ENCODE measurements at regions not wholly inside any gene's neighbourhood (a gene's known extent, or its start where the extent isn't known, plus 50 kb on each side); places are given as distances from the start of the nearest gene placed in this dataset.

DNA sequence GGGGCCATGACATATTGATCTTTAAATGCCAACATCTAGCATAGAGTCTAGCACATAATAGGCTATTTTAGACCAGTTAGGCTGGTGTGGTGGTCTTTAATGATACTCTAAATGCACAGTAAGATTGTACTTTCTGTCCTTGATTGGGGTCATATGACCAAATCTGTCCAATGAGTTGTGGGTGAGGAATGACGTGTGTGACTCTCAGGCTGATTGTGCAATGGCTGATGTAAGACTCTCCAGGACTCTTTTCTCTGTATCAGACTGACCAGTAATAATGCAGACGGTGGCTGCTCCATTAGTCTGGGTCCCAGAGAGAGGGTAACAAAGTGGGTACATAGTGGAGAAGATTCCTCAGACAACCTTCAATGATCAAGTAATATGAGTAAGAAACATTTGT is 541.6 kb upstream of the CAMK1G start:
- no peak for TF ChIP-seq EZH2phosphoT487 (IDR thresholded peaks at IDR 0.05; ENCODE audit: borderline replicate concordance, low read depth, low read length)
- TF ChIP-seq, protein P1, sequence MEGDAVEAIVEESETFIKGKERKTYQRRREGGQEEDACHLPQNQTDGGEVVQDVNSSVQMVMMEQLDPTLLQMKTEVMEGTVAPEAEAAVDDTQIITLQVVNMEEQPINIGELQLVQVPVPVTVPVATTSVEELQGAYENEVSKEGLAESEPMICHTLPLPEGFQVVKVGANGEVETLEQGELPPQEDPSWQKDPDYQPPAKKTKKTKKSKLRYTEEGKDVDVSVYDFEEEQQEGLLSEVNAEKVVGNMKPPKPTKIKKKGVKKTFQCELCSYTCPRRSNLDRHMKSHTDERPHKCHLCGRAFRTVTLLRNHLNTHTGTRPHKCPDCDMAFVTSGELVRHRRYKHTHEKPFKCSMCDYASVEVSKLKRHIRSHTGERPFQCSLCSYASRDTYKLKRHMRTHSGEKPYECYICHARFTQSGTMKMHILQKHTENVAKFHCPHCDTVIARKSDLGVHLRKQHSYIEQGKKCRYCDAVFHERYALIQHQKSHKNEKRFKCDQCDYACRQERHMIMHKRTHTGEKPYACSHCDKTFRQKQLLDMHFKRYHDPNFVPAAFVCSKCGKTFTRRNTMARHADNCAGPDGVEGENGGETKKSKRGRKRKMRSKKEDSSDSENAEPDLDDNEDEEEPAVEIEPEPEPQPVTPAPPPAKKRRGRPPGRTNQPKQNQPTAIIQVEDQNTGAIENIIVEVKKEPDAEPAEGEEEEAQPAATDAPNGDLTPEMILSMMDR (conservative IDR thresholded peaks at IDR 0.05; ENCODE audit: low read length) = no peak
- Histone ChIP-seq H3K4me1 (ENCODE audit: insufficient read depth, low read length, poor library complexity, severe bottlenecking) (no peaks in the 10 kb centered on the region), H3K9me2 (ENCODE audit: insufficient read depth, low read length) (no peaks in the 10 kb centered on the region), H3K79me2 (ENCODE audit: insufficient read depth, low read depth, low read length) (no peaks in the 10 kb centered on the region), H3K9me3 (ENCODE audit: low read length) (no peaks in the 10 kb centered on the region), H3K27ac (ENCODE audit: low read depth, low read length, poor library complexity, severe bottlenecking) (no peak overlapping the region), H4K20me1 (ENCODE audit: insufficient read depth, low read length) (no peaks in the 10 kb centered on the region), H2AFZ (ENCODE audit: low read length) (no peak overlapping the region), H3K36me3 (ENCODE audit: insufficient read depth, low read length) (no peaks in the 10 kb centered on the region), H3K4me2 (ENCODE audit: low read length) (no peak overlapping the region), H3K4me3 (ENCODE audit: low read depth, low read length, poor library complexity, severe bottlenecking) (no peak overlapping the region)
- POLR2A ChIA-PET = no interaction called here
- no peak for DNase-seq (ENCODE audit: low spot score)
- CTCF ChIA-PET (ENCODE audit: unreplicated experiment) = no interaction called here
- no TSS peak for BruUV-seq (replicated peaks)
- intact Hi-C loops (cut with micrococcal nuclease; ENCODE audit: unreplicated experiment) = no loop called here

DNA sequence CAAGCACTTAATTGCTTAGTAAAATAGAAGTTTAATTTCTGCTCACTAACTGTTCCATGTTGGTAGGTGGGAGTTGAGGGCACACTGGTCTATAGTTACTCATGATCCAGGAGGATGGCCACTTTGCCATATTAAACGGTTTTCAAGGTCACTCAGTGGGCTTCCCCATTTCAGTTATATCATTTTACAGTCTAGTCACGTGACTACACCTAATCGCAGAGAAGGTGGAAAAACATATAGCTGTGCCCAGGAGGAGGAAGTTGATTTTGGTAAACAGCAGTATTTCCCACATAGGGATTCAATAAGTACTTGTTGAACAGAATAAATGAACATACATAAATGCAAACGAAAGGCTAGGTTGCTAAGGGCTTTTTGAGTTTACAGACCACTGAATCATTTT is 541.1 kb upstream of the CAMK1G start:
- CTCF ChIA-PET (ENCODE audit: unreplicated experiment) = no interaction called here
- H3K79me2 ChIP-seq (ENCODE audit: insufficient read depth, low read depth, low read length) = no peaks in the 10 kb centered on the region
- no peak for DNase-seq (ENCODE audit: low spot score)
- no peak overlapping the region for H3K4me2 ChIP-seq (ENCODE audit: low read length)
- intact Hi-C loops (cut with micrococcal nuclease; ENCODE audit: unreplicated experiment) = no loop called here
- no peak overlapping the region for H2AFZ ChIP-seq (ENCODE audit: low read length)
- no TSS peak for BruUV-seq (replicated peaks)
- H3K9me2 ChIP-seq (ENCODE audit: insufficient read depth, low read length) = no peaks in the 10 kb centered on the region
- no peaks in the 10 kb centered on the region for H4K20me1 ChIP-seq (ENCODE audit: insufficient read depth, low read length)
- POLR2A ChIA-PET = no interaction called here
- no peaks in the 10 kb centered on the region for H3K4me1 ChIP-seq (ENCODE audit: insufficient read depth, low read length, poor library complexity, severe bottlenecking)
- no peak overlapping the region for H3K4me3 ChIP-seq (ENCODE audit: low read depth, low read length, poor library complexity, severe bottlenecking)
- H3K9me3 ChIP-seq (ENCODE audit: low read length) = no peaks in the 10 kb centered on the region
- no peaks in the 10 kb centered on the region for H3K36me3 ChIP-seq (ENCODE audit: insufficient read depth, low read length)
- no peak for TF ChIP-seq EZH2phosphoT487 (IDR thresholded peaks at IDR 0.05; ENCODE audit: borderline replicate concordance, low read depth, low read length)
- TF ChIP-seq, protein P1 (conservative IDR thresholded peaks at IDR 0.05; ENCODE audit: low read length) = no peak
- H3K27ac ChIP-seq (ENCODE audit: low read depth, low read length, poor library complexity, severe bottlenecking) = no peak overlapping the region

DNA sequence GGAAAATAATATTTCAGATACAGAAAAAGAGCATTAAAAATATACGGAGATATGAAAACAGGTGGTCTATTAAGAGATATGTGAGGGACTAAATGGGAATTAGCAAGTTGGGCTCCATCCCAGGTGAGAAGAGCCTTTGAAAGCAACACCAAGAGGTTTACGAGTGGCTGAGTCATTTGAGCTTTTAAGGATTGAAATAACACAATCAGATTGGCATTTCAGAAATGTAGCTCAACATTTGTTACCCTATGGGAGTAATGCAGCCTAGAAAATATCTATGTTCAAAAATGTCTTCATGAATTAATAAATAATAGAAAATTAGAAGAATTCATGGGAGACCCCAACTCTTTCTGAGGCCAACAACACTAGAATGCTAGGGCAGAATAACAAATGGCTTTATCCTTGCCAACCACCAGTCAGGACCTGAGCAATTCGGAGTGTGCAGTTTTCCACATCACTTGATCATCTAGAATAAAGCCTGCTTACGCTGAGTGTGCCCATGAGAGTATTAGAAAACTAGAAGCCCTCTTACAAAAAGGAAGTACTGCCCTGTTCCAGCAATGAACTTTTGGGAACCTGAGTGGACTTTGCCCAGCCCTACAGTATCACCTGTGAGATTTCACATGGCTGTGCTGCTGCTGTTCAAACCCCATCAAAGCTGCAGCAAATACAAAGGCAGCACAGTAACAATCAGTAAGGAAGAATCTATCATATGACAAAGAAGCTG is 538.0 kb upstream of the CAMK1G start:
- CTCF ChIA-PET (ENCODE audit: unreplicated experiment) = no interaction called here
- TF ChIP-seq, protein P1 (conservative IDR thresholded peaks at IDR 0.05; ENCODE audit: low read length) = no peak
- TF ChIP-seq EZH2phosphoT487 (IDR thresholded peaks at IDR 0.05; ENCODE audit: borderline replicate concordance, low read depth, low read length) = no peak
- Histone ChIP-seq H2AFZ (ENCODE audit: low read length) (no peak overlapping the region), H3K4me3 (ENCODE audit: low read depth, low read length, poor library complexity, severe bottlenecking) (no peak overlapping the region), H3K27ac (ENCODE audit: low read depth, low read length, poor library complexity, severe bottlenecking) (no peak overlapping the region), H3K36me3 (ENCODE audit: insufficient read depth, low read length) (no peaks in the 10 kb centered on the region), H3K79me2 (ENCODE audit: insufficient read depth, low read depth, low read length) (no peaks in the 10 kb centered on the region), H4K20me1 (ENCODE audit: insufficient read depth, low read length) (no peaks in the 10 kb centered on the region), H3K9me2 (ENCODE audit: insufficient read depth, low read length) (no peaks in the 10 kb centered on the region), H3K4me2 (ENCODE audit: low read length) (no peak overlapping the region), H3K9me3 (ENCODE audit: low read length) (no peaks in the 10 kb centered on the region), H3K4me1 (ENCODE audit: insufficient read depth, low read length, poor library complexity, severe bottlenecking) (no peaks in the 10 kb centered on the region)
- POLR2A ChIA-PET = no interaction called here
- intact Hi-C loops (cut with micrococcal nuclease; ENCODE audit: unreplicated experiment) = no loop called here
- no TSS peak for BruUV-seq (replicated peaks)
- no peak for DNase-seq (ENCODE audit: low spot score)
